ENCODE measurements at regions not wholly inside any gene's neighbourhood (a gene's known extent, or its start where the extent isn't known, plus 50 kb on each side); places are given as distances from the start of the nearest gene placed in this dataset.

DNA sequence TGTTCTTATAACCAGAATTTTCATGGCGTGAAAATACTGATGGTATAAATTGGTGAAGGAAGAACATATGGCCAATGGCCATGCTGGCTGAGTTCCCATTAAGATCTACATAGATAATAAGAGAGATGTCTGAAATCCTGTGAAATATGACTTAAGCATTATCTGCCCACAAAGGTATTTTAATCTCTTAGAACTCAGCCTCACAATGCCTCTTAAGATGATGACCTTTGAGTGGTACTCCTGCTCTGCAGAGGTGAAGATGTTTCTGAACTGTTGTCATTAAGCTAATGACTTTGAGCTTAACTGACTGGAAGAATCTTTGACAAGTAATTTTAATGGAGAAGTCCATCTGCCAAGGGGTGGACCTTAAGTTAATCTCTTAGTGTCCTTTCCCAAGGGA, 148.7 kb downstream of the ZNF326 start (continued):
- TF ChIP-seq SREBF2 (IDR thresholded peaks at IDR 0.05) (no peak), ESRRA (IDR thresholded peaks at IDR 0.05; ENCODE audit: borderline replicate concordance, low read length) (no peak), RCOR1 (IDR thresholded peaks at IDR 0.05; ENCODE audit: low read depth, low read length) (no peak), GATA3 (IDR thresholded peaks at IDR 0.05; ENCODE audit: borderline replicate concordance) (no peak)

GRCh38 chr1:90142697-90143096, 147.8 kb downstream of the ZNF326 start:
- TF ChIP-seq ZC3H11A (IDR thresholded peaks at IDR 0.05) = peak; percentile 23; the same call in 1 of the 2 replicates
- no peak for TF ChIP-seq CBX2 (IDR thresholded peaks at IDR 0.05; ENCODE audit: borderline replicate concordance, low read depth)
- H3K9me3 ChIP-seq = no peaks in the 10 kb centered on the region; the same call in 2 of the 3 replicates
- 44% methylated on average over 2 of the region's 2 CpGs for WGBS (ENCODE audit: missing lambda C conversion rate)
- ATAC-seq = no peak
- no peaks in the 10 kb centered on the region for H3K4me1 ChIP-seq
- ChIA-PET CTCF (interaction anchor here (1.3 to 1.5 kb wide), 2 partner anchors 9 to 10 kb away, joined by 3 to 6 read pairs; no protein-coding TSS in a partner anchor), POLR2A (no interaction called here)
- DNase-seq (ENCODE audit: low read depth in 1 of 2, low spot score in 1 of 2) = no peak
- H3K4me2 ChIP-seq = no peak overlapping the region
- H3K4me3 ChIP-seq = no peak overlapping the region
- H3K27ac ChIP-seq = no peak overlapping the region
- FAIRE-seq = no peak

DNA sequence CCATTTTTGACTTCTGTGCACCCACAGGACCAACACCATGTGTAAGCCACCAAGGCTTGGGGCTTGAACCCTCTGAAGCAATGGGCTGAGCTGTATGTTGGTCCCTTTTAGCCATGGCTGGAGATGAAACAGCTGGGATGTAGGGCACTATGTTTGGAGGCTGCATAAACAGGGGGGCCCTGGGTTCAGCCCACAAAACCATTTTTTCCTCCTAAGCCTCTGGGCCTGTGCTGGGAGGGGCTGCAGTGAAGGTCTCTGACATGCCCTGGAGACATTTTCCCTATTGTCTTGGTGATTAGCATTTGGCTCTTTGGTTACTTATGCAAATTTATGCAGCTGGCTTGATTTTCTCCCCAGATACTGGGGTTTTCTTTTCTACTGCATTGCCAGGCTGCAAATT, 144.9 kb downstream of the ZNF326 start:
- Histone ChIP-seq H3K27ac (no peak overlapping the region), H3K4me1 (no peaks in the 10 kb centered on the region), H3K4me3 (no peak overlapping the region), H3K9me3 (no peaks in the 10 kb centered on the region; the same call in 2 of the 3 replicates), H3K4me2 (no peak overlapping the region)
- POLR2A ChIA-PET = no interaction called here
- CTCF ChIA-PET = no interaction called here
- ATAC-seq (no peak), DNase-seq (ENCODE audit: low read depth in 1 of 2, low spot score in 1 of 2) (no peak), FAIRE-seq (no peak)
- TF ChIP-seq CTCF (IDR thresholded peaks at IDR 0.05) (no peak), ZFP36 (IDR thresholded peaks at IDR 0.05; ENCODE audit: borderline replicate concordance, partially characterized antibody) (peak; percentile 81)

DNA sequence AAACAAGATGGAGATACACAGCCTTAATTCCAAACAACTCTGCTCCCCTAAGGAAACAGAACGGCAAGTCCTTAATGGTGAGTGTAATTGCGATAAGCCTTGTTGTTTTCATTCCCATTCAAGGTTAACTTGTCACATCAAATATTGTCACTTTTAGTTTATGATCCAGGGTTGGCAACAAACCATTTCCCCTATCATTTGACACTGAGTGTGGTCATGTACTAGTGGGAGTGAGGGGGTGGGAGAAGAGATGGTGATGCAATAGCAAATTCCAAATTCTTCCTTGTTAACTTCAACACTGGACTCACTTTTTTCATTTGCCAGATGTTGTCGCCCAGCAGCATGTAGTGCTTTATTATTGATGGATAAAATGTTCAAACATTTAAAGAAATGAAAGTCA, 140.4 kb downstream of the ZNF326 start:
- ATAC-seq (no peak), DNase-seq (ENCODE audit: low read depth in 1 of 2, low spot score in 1 of 2) (no peak), FAIRE-seq (no peak)
- Histone ChIP-seq H3K4me1 (no peaks in the 10 kb centered on the region), H3K9me3 (no peaks in the 10 kb centered on the region; the same call in 2 of the 3 replicates), H3K27ac (no peak overlapping the region), H3K4me2 (no peak overlapping the region), H3K4me3 (no peak overlapping the region)
- TF ChIP-seq MYC (IDR thresholded peaks at IDR 0.05; ENCODE audit: borderline replicate concordance, low read length) (no peak), JUNB (IDR thresholded peaks at IDR 0.05) (no peak), RAD21 (conservative IDR thresholded peaks at IDR 0.05 in 1 of 2, IDR thresholded peaks at IDR 0.05 in 1 of 2) (no peak), ZNF302 (CRISPR knock-in tag; IDR thresholded peaks at IDR 0.05) (no peak), CHD2 (IDR thresholded peaks at IDR 0.05; ENCODE audit: low read length, partially characterized antibody) (no peak), SREBF2 (IDR thresholded peaks at IDR 0.05) (no peak), FOSL2 (IDR thresholded peaks at IDR 0.05) (no peak), FOSL2 (CRISPR knock-in tag; IDR thresholded peaks at IDR 0.05) (no peak)
- TF ChIP-seq, protein P1, sequence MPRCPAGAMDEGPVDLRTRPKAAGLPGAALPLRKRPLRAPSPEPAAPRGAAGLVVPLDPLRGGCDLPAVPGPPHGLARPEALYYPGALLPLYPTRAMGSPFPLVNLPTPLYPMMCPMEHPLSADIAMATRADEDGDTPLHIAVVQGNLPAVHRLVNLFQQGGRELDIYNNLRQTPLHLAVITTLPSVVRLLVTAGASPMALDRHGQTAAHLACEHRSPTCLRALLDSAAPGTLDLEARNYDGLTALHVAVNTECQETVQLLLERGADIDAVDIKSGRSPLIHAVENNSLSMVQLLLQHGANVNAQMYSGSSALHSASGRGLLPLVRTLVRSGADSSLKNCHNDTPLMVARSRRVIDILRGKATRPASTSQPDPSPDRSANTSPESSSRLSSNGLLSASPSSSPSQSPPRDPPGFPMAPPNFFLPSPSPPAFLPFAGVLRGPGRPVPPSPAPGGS (IDR thresholded peaks at IDR 0.05) = no peak
- POLR2A ChIA-PET = no interaction called here
- CTCF ChIA-PET = no interaction called here
- 19% methylated on average over 3 of the region's 3 CpGs for WGBS (ENCODE audit: missing lambda C conversion rate)
